Panc1 (cell line): ENCODE measurements at regions not wholly inside any gene's neighbourhood (a gene's known extent, or its start where the extent isn't known, plus 50 kb on each side); places are given as distances from the start of the nearest gene placed in this dataset.

Source experiments
- ATAC-seq: fragments of 200-7000 bp; cut with Tn5 transposase; 2 replicates; pipeline ENCODE4 v1.9.1; 2020; ENCODE audit warnings: mild to moderate bottlenecking, moderate library complexity
- BruUV-seq: library from RNA; stranded (reverse); fragments of 400-500 nt; replicated peaks from 2 replicates; lab custom pipeline; 2021; lab: Mats Ljungman, UMichigan
- CTCF ChIA-PET: fragments of 300-600 bp; sonication (Branson Sonifier 250); formaldehyde crosslinking; loops from one replicate; lab custom pipeline; 2022; ENCODE audit warnings: antibody characterized with exemption; lab: Charles Lee
- POLR2A ChIA-PET: fragments of 300-600 bp; sonication (Branson Sonifier 250); formaldehyde crosslinking; loops from one replicate; lab custom pipeline; 2022; ENCODE audit warnings: antibody characterized with exemption; lab: Charles Lee
- DNase-seq: peaks from one replicate; pipeline ENCODE4 v3.0.0-alpha.2; 2010; ENCODE audit warnings: low read depth, low spot score
- H3K27ac ChIP-seq: 2 replicates; pipeline ENCODE4 v1.5.1; 2011; ENCODE audit warnings: mild to moderate bottlenecking, low read length, inconsistent platforms
- H3K27me3 ChIP-seq: fragments of 200-500 bp; sonication (Bioruptor generic); 2 replicates; pipeline ENCODE4 v1.6.0; 2014; ENCODE audit warnings: low read length, inconsistent platforms; ENCODE audit not compliant: control insufficient read depth, insufficient read depth
- H3K36me3 ChIP-seq: fragments of 200-500 bp; sonication (Bioruptor generic); 2 replicates; pipeline ENCODE4 v1.5.1; 2014; ENCODE audit warnings: inconsistent platforms, mild to moderate bottlenecking, low read length, moderate library complexity; ENCODE audit not compliant: control insufficient read depth, insufficient read depth
- H3K4me1 ChIP-seq: 2 replicates; pipeline ENCODE4 v1.5.1; 2011; ENCODE audit warnings: inconsistent platforms, mild to moderate bottlenecking, low read length, moderate library complexity; ENCODE audit not compliant: control insufficient read depth, insufficient read depth
- H3K4me3 ChIP-seq, 2 experiments: 2 replicates each; pipeline ENCODE4 v1.5.1; 2011 to 2012; ENCODE audit warnings: low read depth in 2 of 2, low read length in 2 of 2, mild to moderate bottlenecking in 2 of 2, inconsistent platforms in 1 of 2, moderate library complexity in 1 of 2
- H3K9me3 ChIP-seq: fragments of 200-500 bp; sonication (Bioruptor generic); 2 replicates; pipeline ENCODE4 v1.5.1; 2014; ENCODE audit warnings: low read depth, mild to moderate bottlenecking, inconsistent platforms, low read length, moderate library complexity; ENCODE audit not compliant: control insufficient read depth, insufficient read depth
- CTCF ChIP-seq: fragments of 450-650 bp; IDR thresholded peaks from 2 replicates; pipeline ENCODE4 v1.5.1; 2017; ENCODE audit warnings: mild to moderate bottlenecking
- POLR2AphosphoS5 ChIP-seq: IDR thresholded peaks from 2 replicates; pipeline ENCODE4 v1.6.1; 2012; ENCODE audit warnings: mild to moderate bottlenecking, low read depth, low read length, moderate library complexity
- REST ChIP-seq, 2 experiments: IDR thresholded peaks; 2 replicates each; pipeline ENCODE4 v1.6.1; 2011 to 2012; ENCODE audit warnings: low read depth in 2 of 2, control low read depth in 1 of 2, low read length in 1 of 2, mild to moderate bottlenecking in 1 of 2, moderate library complexity in 1 of 2; ENCODE audit not compliant: insufficient read depth in 1 of 2
- SIN3A ChIP-seq: IDR thresholded peaks from 2 replicates; pipeline ENCODE4 v1.6.1; 2012; ENCODE audit warnings: low read depth, mild to moderate bottlenecking, low read length, moderate library complexity, borderline replicate concordance; ENCODE audit not compliant: insufficient read depth
- TCF7L2 ChIP-seq: IDR thresholded peaks from 2 replicates; pipeline ENCODE4 v1.6.1; 2011; ENCODE audit warnings: mild to moderate bottlenecking, low read depth, low read length, inconsistent platforms
- in situ Hi-C: cut with HindIII; loops from 2 replicates; pipeline ENCODE4 v1.10.0; 2016; ENCODE audit warnings: low sequenced_read_pairs, low pct_unique_long_range_greater_than_20kb
- intact Hi-C: fragments of 100-400 bp; cut with micrococcal nuclease; formaldehyde crosslinking; loops from one replicate; pipeline ENCODE4 v1.10.0; 2022; ENCODE audit not compliant: unreplicated experiment

DNA sequence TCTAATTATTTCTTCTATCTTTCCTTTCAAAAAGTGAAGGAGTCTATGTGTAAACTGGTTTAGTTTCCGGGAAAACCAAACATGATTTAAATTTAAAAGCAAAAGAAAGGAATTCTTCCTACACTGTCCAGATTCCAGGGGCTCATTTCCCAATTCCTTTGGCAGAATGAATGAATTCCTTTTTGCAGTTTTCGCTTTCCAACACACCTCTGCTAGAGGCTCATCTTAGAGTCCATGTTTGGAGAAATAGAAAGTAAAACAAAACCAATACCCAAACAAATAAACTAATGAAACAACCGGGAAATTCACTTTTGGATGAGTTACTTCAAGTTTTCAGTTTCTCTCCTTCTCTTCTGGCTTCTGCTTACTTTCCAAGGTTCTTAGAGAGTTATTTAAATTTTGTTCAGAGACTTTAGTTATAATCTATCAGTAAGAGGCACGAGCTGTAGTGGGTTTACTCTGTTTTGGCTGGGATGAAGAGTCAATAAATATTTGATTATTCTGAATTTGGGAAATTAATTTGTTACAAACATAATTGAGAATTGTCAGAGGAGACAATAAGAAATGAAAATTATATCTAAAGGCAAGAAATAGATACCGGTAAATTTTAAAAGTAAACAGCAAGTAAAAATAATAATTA, 365.0 kb upstream of the CDH9 start:
- Histone ChIP-seq H3K4me3 (peak overlapping the region; percentile 36 to 42), H3K4me1 (no peaks in the 10 kb centered on the region), H3K9me3 (0 out of 2 replicates have a peak, but pooled peaks cover 4% of the 10 kb centered on the region), H3K27me3 (no peaks in the 10 kb centered on the region), H3K27ac (peak overlapping the region; percentile 84), H3K36me3 (no peaks in the 10 kb centered on the region)
- in situ Hi-C loops (no loop called here), intact Hi-C loops (no loop called here)
- no TSS peak for BruUV-seq
- ChIA-PET POLR2A (no interaction called here), CTCF (no interaction called here)
- ATAC-seq (peak; percentile 80), DNase-seq (peak; percentile 18)
- TF ChIP-seq SIN3A, result no peak
- TF ChIP-seq CTCF, result no peak
- TF ChIP-seq TCF7L2, result no peak
- TF ChIP-seq POLR2AphosphoS5, result no peak
- TF ChIP-seq REST (IDR thresholded peaks at IDR 0.05; ENCODE audit: insufficient read depth in 1 of 2, low read depth in 2 of 2, low read length in 1 of 2), result no peak

GRCh38 chr5:27402828-27403227, 364.4 kb upstream of the CDH9 start:
- TF ChIP-seq SIN3A, result no peak
- no peak for TF ChIP-seq REST (IDR thresholded peaks at IDR 0.05; ENCODE audit: insufficient read depth in 1 of 2, low read depth in 2 of 2, low read length in 1 of 2)
- POLR2A ChIA-PET, result no interaction called here
- in situ Hi-C loops (no loop called here), intact Hi-C loops (no loop called here)
- H3K4me1 ChIP-seq, result no peaks in the 10 kb centered on the region
- H3K27me3 ChIP-seq, result no peaks in the 10 kb centered on the region
- CTCF ChIA-PET, result no interaction called here
- peak overlapping the region; percentile 36 to 42; a peak in 3 of 4 replicates for H3K4me3 ChIP-seq
- DNase-seq, result no peak
- peak overlapping the region; percentile 84; the same call in 1 of the 2 replicates for H3K27ac ChIP-seq
- H3K9me3 ChIP-seq, result 0 out of 2 replicates have a peak, but pooled peaks cover 4% of the 10 kb centered on the region
- H3K36me3 ChIP-seq, result no peaks in the 10 kb centered on the region
- no TSS peak for BruUV-seq
- peak; percentile 53; the same call in 1 of the 2 replicates for ATAC-seq
